Loucy (cell line): ENCODE measurements at regions not wholly inside any gene's neighbourhood (a gene's known extent, or its start where the extent isn't known, plus 50 kb on each side); places are given as distances from the start of the nearest gene placed in this dataset.

Experiments used
- H2AFZ ChIP-seq: fragments of 200-600 bp; sonication (generic); 2 replicates; pipeline ENCODE4 v1.6.0; 2016; ENCODE audit warnings: antibody characterized with exemption, mild to moderate bottlenecking, low read length, moderate library complexity
- H3F3A ChIP-seq: fragments of 200-600 bp; 2 replicates; pipeline ENCODE4 v1.6.0; 2016; ENCODE audit warnings: antibody characterized with exemption, low read depth, mild to moderate bottlenecking
- H3K27me3 ChIP-seq: fragments of 200-600 bp; sonication (generic); 2 replicates; pipeline ENCODE4 v1.6.1; 2014; ENCODE audit warnings: low read length, mild to moderate bottlenecking; ENCODE audit not compliant: insufficient read depth, poor library complexity, severe bottlenecking
- H3K36me3 ChIP-seq: fragments of 200-600 bp; sonication (generic); 2 replicates; pipeline ENCODE4 v1.6.1; 2016; ENCODE audit warnings: low read length; ENCODE audit not compliant: insufficient read depth
- H3K4me1 ChIP-seq: fragments of 200-600 bp; sonication (generic); 2 replicates; pipeline ENCODE4 v1.5.1; 2014; ENCODE audit warnings: low read length, mild to moderate bottlenecking; ENCODE audit not compliant: insufficient read depth, poor library complexity, severe bottlenecking
- H3K4me2 ChIP-seq: fragments of 200-600 bp; sonication (generic); 2 replicates; pipeline ENCODE4 v1.6.0; 2014; ENCODE audit warnings: antibody characterized with exemption, low read length, low read depth, mild to moderate bottlenecking; ENCODE audit not compliant: poor library complexity, severe bottlenecking
- H3K4me3 ChIP-seq: fragments of 200-600 bp; sonication (generic); 2 replicates; pipeline ENCODE4 v1.5.1; 2014; ENCODE audit warnings: low read length, mild to moderate bottlenecking, mixed read lengths; ENCODE audit not compliant: poor library complexity, severe bottlenecking
- H3K79me2 ChIP-seq: fragments of 200-600 bp; sonication (generic); 2 replicates; pipeline ENCODE4 v1.6.1; 2014; ENCODE audit warnings: low read length; ENCODE audit not compliant: insufficient read depth
- H3K9ac ChIP-seq: fragments of 200-600 bp; sonication (generic); 2 replicates; pipeline ENCODE4 v1.6.0; 2014; ENCODE audit warnings: mild to moderate bottlenecking, low read depth, low read length, moderate library complexity; ENCODE audit not compliant: poor library complexity, severe bottlenecking
- H3K9me2 ChIP-seq: fragments of 200-600 bp; sonication (generic); replicated peaks from 2 replicates; pipeline ENCODE4 v1.6.1; 2016; ENCODE audit warnings: low read depth, low read length, mixed read lengths
- H3K9me3 ChIP-seq: fragments of 200-600 bp; sonication (generic); 2 replicates; pipeline ENCODE4 v1.6.1; 2014; ENCODE audit warnings: mild to moderate bottlenecking, antibody characterized with exemption, low read length, low read depth; ENCODE audit not compliant: insufficient read depth
- H4K20me1 ChIP-seq: fragments of 200-600 bp; sonication (generic); 2 replicates; pipeline ENCODE4 v1.6.0; 2014; ENCODE audit warnings: antibody characterized with exemption, low read length, mild to moderate bottlenecking; ENCODE audit not compliant: insufficient read depth, poor library complexity, severe bottlenecking
- CTCF ChIP-seq: fragments of 200-600 bp; sonication (generic); conservative IDR thresholded peaks from 2 replicates; pipeline ENCODE4 v1.5.1; 2014; ENCODE audit warnings: mild to moderate bottlenecking, antibody characterized with exemption, low read length
- EZH2phosphoT487 ChIP-seq: fragments of 200-600 bp; IDR thresholded peaks from 2 replicates; pipeline ENCODE4 v1.6.1; 2018; ENCODE audit warnings: antibody characterized with exemption, mild to moderate bottlenecking, moderate library complexity, borderline replicate concordance

- Histone ChIP-seq H3K9ac (no peak overlapping the region), H3K4me2 (no peak overlapping the region), H3K9me3 (no peaks in the 10 kb centered on the region), H3K4me1 (no peaks in the 10 kb centered on the region), H3K27me3 (no peaks in the 10 kb centered on the region), H2AFZ (no peak overlapping the region), H3F3A (no peaks in the 10 kb centered on the region), H3K36me3 (no peaks in the 10 kb centered on the region), H3K9me2 (no peaks in the 10 kb centered on the region), H3K4me3 (no peak overlapping the region), H3K79me2 (no peaks in the 10 kb centered on the region), H4K20me1 (no peaks in the 10 kb centered on the region)
- TF ChIP-seq CTCF: no peak
Observed at GRCh38 chrX:40445691-40446090, 135.1 kb upstream of the ATP6AP2 start.

GRCh38 chrX:40444798-40445496 lies 135.8 kb upstream of the ATP6AP2 start:
- no peak overlapping the region for H2AFZ ChIP-seq
- H4K20me1 ChIP-seq: no peaks in the 10 kb centered on the region

GRCh38 chrX:40444133-40444532 lies 136.6 kb upstream of the ATP6AP2 start:
- Histone ChIP-seq H3F3A (no peaks in the 10 kb centered on the region), H3K9me2 (no peaks in the 10 kb centered on the region), H3K9ac (no peak overlapping the region), H4K20me1 (no peaks in the 10 kb centered on the region), H3K79me2 (no peaks in the 10 kb centered on the region), H2AFZ (no peak overlapping the region), H3K4me3 (no peak overlapping the region), H3K9me3 (no peaks in the 10 kb centered on the region), H3K4me1 (no peaks in the 10 kb centered on the region), H3K4me2 (no peak overlapping the region), H3K27me3 (no peaks in the 10 kb centered on the region), H3K36me3 (no peaks in the 10 kb centered on the region)
- TF ChIP-seq EZH2phosphoT487: no peak
- TF ChIP-seq CTCF: no peak

More at GRCh38 chrX:40444798-40445496, 135.8 kb upstream of the ATP6AP2 start:
- Histone ChIP-seq H3K9me2 (no peaks in the 10 kb centered on the region), H3K4me1 (no peaks in the 10 kb centered on the region), H3K9ac (no peak overlapping the region), H3K4me3 (no peak overlapping the region), H3K27me3 (no peaks in the 10 kb centered on the region), H3K79me2 (no peaks in the 10 kb centered on the region), H3K4me2 (no peak overlapping the region), H3K9me3 (no peaks in the 10 kb centered on the region), H3F3A (no peaks in the 10 kb centered on the region), H3K36me3 (no peaks in the 10 kb centered on the region)
- TF ChIP-seq CTCF: no peak
- no peak for TF ChIP-seq EZH2phosphoT487
